ENCODE measurements at regions not wholly inside any gene's neighbourhood (a gene's known extent, or its start where the extent isn't known, plus 50 kb on each side); places are given as distances from the start of the nearest gene placed in this dataset.

DNA sequence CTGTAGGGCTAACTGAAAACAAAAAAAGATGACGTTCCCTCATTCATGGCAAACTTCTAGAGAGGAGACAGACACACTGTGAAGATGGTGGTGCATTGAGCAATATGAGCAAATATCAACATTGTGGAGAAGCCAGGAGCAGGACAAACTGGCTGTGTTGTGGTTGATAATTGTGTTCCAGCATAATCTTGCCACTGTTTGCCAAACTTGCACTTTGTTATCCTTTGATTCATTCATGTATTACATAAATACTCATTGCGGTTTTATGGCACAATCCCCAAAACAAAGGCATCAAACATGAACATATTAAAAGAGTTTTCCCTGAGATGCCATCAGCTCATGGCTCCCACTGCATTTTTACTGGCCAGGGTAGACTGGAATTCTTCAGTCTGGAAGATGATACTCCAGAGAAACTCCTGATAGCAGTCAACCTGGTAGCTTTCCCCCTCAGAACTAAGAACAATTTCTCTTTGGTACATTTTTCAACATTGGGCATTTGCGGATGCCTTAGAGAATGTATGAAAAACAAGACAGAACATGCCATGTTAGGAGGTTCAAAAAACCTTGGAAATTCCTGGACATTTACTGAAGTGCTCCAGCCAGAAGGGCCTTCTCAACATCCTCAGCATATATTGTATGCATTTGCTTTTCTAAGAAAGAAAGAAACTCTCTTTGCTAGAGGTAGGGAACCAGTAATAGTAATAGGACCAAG is 487.4 kb upstream of the CELF4 start:
- DNase-seq: no peak

DNA sequence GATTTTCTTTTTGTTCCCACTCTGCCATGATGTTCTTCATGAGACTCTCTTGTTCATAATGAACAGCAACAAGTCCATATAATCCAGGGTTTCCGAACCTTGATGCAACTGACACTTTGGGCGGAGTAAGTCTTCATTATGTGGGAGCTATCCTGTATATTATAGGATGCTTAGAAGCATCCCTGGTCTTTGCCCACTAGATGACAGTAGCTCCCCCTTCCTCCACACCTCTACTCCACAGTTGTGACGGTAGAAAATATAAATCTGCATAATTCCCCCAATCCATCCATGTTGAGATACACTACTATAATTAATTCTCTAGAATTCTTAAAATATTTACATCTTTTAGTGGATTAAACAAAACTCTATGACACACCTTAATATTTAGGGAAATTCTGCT is 482.2 kb upstream of the CELF4 start:
- no peak for DNase-seq

DNA sequence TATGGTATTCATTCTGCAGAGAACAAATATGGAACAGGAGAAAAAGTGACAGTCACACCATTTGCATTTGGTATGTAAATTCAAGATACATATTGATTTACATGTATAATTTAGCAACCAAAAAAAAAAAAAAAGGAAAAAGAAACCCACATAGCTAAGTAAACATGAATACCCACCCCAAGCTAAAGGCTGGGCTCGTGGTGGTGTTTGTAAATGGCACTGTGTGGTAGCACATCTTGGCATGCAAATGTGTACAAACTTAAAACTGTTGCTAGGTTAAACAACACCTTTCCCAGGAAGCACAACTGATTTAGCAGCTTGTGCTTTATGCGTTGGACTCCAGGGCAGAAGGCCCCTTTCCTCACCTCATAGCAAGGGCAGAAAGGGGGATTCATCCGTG is 481.1 kb upstream of the CELF4 start:
- no peak for DNase-seq

DNA sequence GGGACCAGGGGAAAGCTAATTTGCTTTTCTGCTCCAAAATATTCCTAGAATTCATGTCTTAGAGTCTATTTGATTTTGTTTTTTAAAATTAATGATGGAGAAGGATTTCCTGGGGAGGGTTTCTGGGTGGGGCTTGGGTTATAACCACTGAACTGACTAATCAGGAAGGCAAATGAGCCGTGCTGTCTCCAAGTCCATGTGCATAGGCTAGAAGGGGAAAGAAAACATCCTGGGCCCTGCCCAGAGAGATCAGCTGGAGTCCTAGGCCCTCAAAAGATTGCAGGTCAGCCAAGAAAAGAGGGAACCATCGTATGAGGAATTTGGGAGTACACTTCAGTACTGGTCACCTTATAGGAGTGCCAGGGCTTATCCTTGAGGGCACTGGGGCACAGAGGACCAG is 480.2 kb upstream of the CELF4 start:
- no peak for DNase-seq

DNA sequence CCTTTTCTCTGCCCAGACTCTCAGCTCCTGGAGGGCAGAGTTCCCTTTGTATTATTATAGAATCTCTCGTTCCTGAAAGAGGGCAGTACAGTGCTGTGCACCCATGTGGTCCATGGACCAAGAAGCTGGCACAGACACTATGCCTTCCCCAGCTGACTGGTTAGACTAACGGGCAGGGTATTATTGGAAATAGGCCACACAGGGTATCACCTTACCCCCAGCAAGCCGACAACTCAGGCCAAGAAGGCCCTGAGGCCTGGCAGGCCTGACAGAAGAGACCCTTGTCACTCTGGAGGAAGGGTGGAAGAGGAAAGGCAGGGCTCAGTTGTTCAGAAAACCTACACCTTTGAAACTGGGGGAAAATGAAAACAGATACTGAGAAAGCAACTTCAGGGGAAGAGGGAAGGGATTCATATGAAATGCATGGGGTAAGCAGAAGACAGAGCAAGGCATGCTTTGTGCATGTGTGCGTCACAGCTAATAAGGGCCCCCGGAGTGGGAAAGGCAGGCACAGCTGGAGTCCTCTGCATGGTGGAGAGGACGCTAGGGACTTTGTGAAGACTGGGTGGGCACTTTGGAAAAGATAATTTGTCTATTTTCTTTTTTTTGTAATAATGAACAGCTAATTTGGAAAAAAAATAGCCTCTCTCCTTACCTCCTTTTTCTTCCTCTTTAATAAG is 476.8 kb upstream of the CELF4 start:
- no peak for DNase-seq

DNA sequence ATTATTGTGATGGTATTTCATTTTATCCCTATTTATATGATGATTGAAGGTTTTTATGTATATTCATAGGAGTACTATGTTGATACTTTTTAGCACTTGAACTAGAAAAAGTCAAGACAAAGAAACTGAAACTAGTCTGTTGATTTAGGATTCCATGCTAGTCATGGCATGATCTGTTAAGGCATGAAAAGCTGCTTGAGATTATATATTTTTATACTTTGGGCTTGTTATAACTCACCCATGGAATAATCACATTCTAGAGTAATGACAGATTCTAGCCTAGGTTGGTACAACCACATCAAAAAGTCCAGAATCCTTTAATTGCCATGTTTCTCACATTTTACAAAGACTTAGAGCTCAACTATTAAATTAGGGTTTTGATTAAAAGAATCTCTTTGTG is 472.6 kb upstream of the CELF4 start:
- no peak for DNase-seq

DNA sequence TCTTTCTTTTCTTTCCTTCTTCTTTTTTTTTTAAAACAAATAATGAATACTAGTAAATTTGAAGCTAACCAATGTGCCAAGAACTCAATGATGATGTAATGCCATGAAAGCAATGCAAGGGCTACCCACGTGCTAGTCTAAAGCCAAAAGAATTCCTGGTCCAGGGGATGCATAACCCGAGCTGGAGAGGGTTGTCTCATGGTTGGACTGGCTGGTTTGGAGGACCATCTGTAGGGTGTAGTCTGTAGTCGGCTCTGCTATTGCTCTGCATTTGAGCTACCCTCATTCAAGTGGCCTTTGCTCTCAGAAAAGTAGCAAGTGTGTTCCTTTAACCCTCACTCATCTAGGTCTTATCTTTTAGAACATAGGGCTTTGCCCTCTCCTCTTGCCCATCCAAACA is 469.6 kb upstream of the CELF4 start:
- no peak for DNase-seq

DNA sequence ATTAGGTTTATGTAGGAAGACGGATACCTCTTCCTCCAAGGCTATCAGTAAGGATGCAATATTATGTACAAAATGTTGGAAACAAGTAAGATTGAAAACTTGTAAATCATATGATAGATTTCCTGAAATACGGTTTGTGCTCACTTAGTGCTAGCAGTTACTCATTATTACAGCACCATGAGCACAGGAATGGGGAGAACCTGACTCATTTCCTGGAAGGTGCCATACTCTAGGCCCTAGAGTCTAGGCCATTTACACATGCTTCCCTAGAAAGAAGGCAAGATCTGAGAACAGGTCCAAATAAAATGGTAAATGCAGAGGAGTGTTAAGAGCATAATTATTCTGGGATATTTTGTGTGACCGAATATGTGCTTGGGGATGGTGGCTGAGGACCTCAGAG is 467.7 kb upstream of the CELF4 start:
- no peak for DNase-seq

DNA sequence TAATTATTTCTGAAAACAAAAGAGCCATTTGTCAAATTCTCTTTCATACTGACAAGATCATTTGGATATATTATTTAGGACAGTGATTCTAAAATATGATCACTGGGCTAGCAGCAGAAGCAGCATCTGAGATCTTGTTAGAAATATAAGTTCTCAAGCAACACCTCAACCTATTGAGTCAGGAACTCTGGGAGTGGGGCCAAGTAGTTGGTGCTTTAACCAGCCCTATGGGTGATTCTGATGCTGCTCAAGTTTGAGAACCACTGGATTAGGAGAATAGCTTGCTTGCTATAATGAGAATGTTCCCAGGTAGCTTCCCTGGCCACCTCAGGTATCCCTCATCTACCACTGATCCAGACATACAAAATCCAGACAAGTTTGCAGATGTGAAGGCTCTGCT is 466.9 kb upstream of the CELF4 start:
- DNase-seq: no peak

DNA sequence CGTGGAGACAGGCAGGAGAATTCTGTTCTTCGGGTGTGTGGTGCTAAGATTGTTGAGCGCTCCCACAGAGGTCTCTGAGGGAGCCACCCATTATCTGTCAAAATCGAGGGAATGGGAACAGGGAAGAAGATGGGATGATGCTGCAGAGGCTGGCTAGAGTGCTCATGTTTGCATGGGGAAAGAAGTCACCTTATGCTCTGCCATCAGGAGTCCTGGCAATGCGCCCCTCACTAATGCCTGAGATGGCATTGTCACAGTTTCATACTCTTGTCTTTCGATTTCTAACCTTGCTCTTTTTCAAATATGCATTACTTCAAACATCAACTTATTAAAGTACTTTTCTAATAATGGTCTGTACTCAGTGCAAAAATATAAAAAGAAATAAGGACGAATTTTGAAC is 463.3 kb upstream of the CELF4 start:
- DNase-seq: no peak

DNA sequence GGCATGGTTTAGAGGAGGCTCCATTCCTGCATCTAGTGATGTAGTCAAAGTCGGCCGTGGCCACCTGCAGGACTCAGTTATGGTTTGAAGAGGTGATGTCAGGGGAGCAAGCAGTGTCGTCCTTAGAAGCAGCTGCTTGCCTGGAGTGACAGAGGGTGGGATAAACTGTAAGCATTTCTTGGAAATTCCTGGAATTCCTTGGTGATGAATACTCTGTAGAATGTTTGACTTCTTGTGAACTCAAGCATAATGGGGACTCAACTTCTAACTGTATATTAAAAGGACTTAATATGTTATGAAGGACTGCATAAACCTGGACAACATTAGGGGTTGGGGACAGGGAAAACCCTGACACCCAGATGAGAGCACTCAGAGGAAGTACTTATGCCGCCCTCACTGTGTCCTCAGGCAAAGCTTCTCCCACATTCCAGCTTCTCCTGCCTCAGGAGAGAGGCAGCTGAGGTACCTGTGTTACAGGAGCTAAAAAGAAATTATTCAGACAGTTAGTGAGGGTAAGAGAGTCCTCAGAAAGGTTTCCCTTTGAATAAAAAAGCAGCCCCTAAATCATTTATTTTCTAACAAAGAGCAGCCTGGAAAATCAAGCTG is 459.9 kb upstream of the CELF4 start:
- no peak for DNase-seq

DNA sequence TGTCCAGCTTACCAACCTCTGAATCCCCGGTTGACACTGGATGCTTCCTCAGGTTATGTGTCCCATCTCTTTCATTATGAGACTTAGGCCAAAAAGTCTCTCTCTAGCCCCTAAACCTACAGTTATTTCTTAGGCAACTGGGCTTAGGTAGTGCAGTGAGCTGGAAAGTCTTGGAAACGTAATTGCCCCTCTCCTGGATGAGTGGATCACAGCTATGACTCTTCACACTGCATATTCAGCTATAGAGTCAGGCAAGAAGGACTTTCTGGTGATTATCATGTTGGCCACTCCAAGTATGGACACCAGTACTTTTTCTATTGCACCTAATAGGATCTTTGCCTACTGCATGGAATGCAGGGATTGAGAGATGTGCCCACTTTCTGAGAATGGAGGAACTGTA is 458.3 kb upstream of the CELF4 start:
- DNase-seq: no peak

DNA sequence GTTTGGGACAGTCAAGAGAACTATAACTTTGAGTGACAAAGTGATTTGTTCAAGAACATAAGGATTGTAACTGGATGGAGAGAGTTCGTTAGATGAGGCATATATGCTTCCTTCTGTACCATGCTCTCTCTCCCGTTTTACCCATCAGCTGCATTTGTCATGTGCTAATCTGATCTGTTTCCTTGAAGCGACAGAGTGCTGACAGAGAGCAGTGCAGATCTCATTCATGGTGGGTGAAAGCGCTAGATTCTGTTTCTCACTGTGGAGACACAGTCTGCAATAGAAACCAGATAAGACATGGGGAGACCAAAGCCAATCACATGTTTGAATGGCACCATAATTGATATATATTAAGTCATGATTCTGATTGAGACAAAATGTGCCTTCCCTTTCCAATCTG is 456.6 kb upstream of the CELF4 start:
- DNase-seq: no peak

DNA sequence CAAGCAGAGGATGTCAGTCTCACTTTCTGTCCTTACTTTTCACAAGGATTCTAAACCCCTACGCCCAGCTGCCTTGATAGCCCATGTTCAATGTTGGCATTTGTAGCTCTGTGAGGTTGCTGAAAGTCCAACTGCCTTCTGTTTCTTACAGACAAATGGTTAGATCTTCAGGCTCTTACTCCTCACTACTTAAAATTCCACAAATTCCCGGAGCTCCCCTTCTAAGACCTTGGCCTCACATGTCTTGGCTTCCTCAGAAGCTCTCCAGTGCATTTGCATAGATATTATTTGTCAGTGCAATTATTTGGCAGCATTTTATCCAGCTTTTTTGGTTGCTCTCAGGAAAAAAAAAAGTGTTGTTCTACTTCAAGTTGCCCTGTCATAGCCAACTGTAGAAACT is 453.7 kb upstream of the CELF4 start:
- no peak for DNase-seq

DNA sequence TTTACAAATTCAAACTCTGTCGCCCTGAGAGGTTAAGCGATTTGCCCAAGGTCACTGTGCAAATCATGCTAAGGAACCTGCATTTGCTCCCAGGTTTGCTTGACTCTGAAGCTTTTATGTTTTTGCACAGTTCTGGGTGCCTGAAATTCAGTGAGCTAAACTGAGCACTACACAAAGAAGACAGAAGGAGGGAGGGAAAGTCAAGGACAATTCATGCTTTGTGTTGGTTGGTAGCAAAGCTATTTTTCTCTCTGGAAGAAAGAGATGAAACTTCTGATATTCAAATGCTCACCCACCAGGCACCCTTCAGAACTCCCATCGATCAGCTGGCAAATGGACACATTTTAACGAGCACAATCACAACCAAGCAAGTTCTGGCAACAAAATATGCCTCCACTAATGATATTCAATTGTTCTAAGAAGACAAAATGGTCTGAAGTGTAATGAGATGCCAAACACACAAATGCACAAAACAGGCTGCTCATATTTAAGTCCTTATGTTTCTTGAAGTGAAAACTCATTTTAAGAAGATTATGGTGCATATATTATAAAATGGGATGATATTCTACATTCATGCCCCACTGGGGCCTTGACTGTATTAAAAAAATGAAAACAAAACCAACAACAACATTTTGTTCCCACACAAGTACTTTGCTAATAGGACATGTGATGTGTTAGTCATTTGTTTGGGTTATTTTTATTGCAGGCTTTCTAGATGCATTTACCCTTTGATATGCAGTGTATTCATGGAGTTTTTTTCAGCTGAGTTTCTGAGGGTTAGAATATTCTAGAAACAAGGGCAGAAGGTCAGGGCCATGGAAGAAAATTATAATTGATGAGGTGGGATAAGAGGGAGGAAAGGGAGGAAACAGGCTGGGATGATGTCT is 445.6 kb upstream of the CELF4 start:
- DNase-seq: no peak

DNA sequence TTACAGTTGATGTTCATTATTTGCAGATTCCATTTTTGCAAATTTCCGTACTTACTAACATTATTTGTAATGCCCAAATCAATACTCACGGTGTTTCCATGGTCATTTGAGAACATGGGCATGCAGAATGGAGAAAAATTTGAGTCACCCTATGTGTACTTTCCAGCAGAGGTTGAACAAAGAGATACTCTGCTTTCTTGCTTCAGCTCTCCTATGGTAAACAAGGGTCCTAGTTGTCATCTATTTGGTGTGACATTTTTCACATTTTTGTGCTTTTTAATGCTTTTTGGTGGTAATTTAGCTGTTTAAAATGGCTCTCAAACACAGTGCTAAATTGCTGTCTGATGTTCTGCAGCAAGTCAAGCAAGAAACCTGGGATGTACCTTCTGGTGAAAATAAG is 444.4 kb upstream of the CELF4 start:
- DNase-seq: no peak

DNA sequence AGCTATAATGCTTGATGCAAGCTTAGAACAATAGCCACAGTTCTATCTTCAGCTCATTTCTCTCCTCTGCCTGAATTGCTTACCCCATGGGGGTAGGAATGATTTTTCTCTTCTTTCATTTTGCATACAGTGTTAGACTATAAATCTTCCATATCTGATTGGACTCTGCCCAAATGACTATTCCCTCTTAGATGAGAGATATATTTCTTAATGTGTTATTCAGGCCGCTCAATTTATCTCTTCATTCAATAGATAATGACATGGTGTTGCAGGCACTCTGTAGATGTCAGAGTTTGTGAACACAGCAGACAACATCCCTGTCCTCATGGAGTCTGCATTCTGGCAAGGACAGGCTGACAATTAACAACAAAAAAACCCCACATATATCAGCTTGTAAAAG is 443.7 kb upstream of the CELF4 start:
- DNase-seq: no peak

DNA sequence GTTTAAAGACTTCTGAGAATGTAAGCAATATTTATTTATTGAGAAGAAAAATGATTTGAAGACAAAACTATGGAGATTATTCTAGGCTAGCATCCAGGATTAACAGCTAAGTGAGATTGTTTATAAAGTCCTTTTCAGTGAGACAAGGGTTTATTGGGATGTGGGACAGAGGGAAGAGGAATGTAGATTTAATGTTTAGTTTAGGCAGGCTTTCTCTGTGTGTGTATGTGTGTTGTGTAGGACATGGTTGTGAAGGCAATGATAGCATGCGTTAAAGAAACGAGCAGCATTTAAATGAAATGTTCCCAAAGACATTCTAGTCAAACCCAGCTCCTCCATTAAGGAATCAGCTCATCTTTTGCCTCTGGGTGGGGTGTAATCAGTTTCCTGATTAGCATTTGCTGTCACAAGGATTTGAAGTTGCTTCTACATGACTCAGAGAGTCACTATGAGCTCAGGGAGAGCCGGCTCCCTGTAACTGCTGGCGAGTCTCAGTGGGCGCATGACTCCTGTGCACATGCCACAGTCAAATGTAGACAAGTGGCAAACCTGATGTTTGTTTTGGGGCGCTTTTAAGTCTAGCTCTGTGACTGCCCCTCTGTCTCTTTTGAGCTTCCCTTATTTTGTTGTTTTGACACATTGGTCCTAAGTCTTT is 442.2 kb upstream of the CELF4 start:
- DNase-seq: no peak

DNA sequence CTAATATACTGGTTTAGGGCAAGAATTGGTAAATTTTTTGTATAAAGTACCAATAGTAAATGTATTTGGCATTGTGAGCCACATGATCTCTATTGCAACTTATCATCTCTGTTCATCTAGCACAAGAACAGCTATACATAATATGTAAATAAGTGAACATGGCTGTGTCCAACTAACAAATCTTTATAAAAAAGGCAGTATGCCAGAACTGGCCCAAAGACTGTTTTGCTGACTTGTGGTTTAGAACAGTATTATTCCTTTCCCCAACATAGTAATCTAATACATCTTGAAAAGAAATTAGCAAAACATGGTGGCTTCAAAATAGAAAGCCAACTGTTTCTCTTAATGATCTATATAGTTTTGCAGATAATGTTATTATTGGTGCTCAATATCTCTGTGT is 441.4 kb upstream of the CELF4 start:
- DNase-seq: no peak

DNA sequence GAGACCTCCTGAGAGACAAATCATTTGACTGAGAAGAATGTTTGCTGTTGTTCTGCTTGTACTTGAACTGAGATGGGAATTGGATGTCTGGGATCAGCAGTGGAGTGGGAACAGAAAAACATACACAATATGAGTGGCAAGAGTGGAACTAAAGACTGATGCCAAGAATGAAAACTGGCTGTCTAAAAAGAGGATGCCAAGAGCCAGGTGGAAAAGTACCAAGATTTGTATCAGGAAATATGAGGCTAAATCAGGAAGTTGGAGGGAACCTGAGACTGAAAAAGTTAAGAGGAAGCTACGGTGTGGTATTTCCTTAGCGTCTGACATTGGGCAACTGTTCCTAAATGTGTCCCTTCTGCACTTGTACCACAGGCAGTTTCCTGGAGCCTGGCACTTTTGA is 440.9 kb upstream of the CELF4 start:
- no peak for DNase-seq

DNA sequence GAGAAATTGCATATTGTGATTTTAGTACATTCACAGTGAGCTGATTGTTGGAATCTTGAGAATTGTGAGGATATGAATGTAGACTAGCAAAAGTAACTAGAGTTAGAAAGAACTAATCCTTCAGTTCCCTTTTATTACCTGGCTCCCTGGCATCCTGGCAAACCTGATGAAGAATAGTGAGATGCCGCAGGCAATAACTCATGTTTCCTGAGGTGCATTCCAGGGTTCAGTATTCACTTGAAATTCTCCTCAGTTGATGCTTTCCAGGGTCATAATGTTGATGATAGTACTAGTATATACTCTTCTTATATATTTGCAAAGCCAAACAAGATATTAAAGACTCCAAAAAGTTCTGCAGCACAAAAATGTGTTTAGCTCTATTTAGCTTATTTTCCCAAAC is 432.1 kb upstream of the CELF4 start:
- DNase-seq: no peak

DNA sequence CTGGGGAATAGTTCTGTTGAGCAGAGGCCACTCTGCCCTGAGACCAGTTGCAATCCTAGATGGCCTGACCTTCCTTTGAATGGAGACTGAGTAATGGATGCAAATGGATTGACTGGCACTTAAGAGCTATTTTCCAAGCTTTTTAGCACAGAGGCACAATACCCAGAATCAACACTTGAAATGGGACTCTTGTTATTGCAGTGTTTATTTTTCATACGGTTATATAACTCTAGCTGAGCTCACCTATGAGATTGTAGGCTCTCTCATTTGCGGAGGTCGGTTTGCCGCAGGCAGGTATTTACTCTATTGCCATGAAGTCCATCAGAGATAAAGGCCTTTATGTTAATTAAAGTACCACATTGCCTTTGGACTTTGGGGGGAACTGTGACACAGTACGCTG is 422.3 kb upstream of the CELF4 start:
- DNase-seq: no peak

DNA sequence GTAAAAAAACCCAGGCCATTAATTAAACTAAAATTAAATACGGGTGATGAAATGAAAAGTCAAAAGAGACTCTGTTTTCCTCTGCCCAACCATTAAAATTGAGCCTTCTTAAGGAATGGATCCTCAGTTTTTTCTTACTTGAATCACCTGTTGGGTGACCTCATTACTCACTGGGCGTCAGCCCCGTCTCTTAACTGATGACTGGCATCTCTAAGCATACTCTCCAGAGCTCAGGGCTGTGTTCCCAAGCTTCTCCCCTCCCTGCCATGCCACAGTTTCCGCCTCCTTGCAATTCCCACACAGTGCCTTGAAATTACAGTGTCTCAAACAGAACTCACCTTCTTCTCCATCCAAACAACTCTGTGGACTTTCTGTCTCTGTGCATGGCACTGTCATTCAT is 421.1 kb upstream of the CELF4 start:
- DNase-seq: no peak
